HEK293 (cell line): ENCODE measurements at regions not wholly inside any gene's neighbourhood (a gene's known extent, or its start where the extent isn't known, plus 50 kb on each side); places are given as distances from the start of the nearest gene placed in this dataset.

Source experiments
- CTCF ChIP-seq: fragments of 450-650 bp; formaldehyde crosslinking; IDR thresholded peaks from 2 replicates; pipeline ENCODE4 v1.5.1; 2016; ENCODE audit warnings: missing biosample characterization, missing genetic modification characterization
- MYNN ChIP-seq: fragments of 450-650 bp; formaldehyde crosslinking; IDR thresholded peaks from 2 replicates; pipeline ENCODE4 v1.5.1; 2016; ENCODE audit warnings: missing biosample characterization, missing genetic modification characterization, borderline replicate concordance
- ZNF416 ChIP-seq: fragments of 450-650 bp; formaldehyde crosslinking; IDR thresholded peaks from 2 replicates; pipeline ENCODE4 v1.5.1; 2016; ENCODE audit warnings: missing biosample characterization, missing genetic modification characterization
- ZNF580 ChIP-seq: fragments of 450-650 bp; formaldehyde crosslinking; IDR thresholded peaks from 2 replicates; pipeline ENCODE4 v1.5.1; 2016; ENCODE audit warnings: missing biosample characterization, missing genetic modification characterization

GRCh38 chr1:5559078-5559477, 433.1 kb downstream of the NPHP4 start:
- TF ChIP-seq MYNN, result no peak
- TF ChIP-seq ZNF580, result no peak
- no peak for TF ChIP-seq ZNF416 (tag by site-specific recombination)
- no peak for TF ChIP-seq CTCF (tag by site-specific recombination)
